ENCODE measurements at regions not wholly inside any gene's neighbourhood (a gene's known extent, or its start where the extent isn't known, plus 50 kb on each side); places are given as distances from the start of the nearest gene placed in this dataset.
"Not testable (repeated sequence)": the region's sequence is repeated elsewhere in the genome, so short reads cannot be mapped to it uniquely, and the experiment has no call there.

DNA sequence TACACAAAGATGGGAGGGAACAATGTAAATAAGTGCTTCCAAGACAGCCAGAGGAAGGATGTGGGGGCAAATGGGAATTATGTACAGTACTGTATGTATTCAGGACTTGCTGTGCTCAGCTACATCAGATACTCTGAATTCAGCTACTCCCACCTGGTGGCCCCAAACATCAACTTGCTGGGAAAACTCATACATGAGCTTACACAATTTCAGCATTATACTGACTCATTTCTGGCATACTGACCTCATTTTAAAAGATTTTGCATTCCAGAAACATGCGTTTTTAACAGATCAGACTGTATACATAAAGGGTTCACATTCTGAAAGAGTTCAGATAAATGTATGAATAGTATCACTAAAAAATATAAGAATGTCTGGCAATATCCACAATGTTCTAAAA, 59.7 kb downstream of the GPX5 start:
- DNase-seq = peak; percentile 69

DNA sequence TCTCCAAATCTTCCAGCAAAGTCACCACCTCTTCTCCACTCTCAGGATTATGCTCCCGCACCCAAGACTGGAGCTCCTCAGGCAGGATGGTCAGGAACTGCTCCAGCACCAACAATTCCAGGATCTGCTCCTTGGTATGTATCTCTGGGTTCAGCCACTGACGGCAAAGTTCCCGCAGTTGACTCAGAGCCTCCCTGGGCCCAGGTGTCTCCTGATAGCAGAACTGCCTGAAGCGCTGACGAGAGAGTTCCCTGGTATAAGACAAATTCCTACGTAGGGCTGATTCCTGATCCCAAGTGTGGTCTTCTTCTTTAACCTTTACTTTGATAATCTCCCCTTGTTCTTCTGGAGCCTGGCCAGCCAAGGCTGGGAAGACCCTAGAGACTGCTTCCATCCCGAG, 60.6 kb downstream of the GPX5 start:
- DNase-seq = no peak

DNA sequence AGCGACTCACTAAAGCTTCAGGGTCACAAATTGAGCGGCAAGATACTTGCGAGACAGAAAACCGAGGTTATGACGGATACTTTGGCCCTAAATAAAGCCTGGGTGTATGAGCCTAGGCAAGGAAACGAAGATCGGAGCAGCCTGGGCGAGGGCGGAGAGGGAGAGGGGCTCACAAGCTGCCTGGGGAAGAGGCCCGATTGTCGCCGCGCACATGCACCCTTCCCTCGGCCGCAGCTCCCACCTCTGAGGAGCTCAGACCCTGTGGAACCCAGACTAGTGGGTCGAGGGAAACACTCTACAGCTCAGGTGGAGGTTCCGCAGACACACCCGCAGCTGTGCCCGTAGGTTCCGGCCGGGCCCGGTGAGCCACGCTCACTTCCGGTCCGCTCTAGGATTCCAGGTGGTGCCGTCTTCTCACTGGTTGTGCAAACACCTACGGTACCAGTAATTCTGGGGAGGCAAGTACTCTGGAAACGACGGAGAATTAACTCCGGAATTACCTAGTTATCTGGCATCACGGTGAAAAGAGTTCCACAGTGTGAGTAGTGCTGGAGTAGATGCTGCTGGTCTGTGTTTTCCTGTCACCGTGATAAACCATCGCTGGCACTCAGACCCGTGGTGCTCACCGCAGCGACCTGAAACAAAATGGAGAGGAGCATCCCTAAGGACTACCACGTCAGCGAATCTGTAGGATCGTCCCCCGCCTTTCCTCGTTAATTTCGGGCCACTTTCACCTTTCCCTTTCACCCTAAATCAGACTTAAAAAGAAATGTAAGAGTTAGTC, 61.5 kb downstream of the GPX5 start:
- DNase-seq = peak; percentile 65

DNA sequence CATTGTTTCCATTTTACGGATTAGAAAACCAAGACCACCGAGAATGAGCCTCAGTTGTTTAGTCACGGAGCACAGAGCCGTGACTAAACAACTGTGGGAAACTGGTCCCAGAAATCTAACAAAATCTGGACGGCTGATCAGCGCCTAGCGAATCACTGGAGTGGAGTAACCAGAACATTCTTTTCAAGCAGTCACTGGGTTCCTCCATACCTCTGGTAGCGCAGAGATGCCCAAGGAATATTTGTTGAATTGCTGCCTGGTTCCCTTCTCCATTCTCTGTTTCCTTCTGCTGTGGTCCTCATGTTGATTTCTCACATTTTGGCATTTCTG, 62.0 kb downstream of the GPX5 start:
- DNase-seq = no peak

DNA sequence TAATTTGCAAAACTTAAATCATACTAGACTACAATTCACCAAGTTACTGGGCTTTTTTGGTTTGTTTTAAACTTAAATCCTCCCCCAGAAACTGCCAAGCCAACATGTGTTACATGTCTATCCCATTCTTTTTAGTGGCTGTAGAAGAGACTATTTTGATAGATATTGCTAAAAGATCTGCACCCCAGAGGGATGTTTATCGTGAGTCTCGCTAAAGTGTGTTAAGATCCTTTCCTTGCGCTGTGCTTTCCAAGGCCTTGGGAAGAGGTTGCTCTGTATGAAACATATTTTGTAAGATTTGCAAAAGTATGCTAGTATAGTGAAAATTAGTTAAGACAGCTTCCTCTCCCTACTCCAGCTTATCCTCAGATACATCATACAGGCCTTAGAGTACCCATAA, 63.0 kb downstream of the GPX5 start:
- DNase-seq = no peak

DNA sequence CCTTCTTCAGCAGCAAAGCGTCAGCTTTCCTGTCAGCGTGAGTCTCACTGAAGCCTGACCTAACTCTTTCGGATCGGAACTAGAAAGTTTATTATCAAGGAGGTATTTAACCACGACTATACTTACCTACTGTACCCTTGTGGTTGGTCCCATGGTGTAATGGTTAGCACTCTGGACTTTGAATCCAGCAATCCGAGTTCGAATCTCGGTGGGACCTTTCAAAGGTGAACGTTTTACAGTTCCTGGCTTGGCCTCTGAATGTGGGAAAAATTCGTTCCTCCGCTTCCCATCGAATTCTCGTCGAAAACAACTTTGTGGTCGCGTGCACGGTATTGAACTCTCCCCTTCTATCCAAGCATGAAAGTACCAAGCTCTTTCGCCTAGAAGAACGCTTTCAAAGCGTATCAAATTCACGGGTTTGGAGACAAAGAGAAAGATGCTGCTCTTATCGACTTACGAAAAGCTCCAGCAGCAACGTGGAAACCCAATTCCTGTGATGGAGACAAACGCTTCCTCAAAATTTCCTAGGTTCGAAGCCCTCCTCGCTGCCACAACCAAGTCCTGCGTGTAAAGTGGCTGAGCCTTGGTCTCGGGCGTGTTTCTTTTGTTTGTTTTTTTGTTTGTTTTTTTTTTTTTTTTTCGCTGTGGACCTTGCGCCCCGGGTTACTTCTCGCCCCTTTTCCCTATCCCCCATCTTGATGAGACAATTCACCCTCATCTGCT, 63.7 kb downstream of the GPX5 start:
- DNase-seq = peak; percentile 93

DNA sequence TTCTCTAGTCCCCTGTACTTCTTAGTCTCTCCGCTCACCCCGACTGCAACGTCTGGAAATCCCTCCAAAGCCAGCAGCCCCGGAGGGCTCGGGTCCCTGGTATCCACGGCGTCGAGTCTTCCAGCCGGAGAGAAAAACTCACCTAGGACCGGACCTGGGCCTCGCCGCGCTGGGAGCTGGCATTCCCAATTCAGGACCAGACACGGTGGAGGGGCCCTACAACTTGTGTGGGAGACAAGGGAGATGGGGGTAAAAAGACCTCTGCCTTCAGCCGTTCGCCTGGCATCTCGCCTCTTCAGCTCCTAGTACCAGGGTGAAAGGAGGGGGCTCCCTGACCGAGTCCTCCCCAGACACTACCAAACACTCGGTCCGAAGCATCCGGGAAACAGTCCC, 64.3 kb downstream of the GPX5 start:
- DNase-seq = no peak

DNA sequence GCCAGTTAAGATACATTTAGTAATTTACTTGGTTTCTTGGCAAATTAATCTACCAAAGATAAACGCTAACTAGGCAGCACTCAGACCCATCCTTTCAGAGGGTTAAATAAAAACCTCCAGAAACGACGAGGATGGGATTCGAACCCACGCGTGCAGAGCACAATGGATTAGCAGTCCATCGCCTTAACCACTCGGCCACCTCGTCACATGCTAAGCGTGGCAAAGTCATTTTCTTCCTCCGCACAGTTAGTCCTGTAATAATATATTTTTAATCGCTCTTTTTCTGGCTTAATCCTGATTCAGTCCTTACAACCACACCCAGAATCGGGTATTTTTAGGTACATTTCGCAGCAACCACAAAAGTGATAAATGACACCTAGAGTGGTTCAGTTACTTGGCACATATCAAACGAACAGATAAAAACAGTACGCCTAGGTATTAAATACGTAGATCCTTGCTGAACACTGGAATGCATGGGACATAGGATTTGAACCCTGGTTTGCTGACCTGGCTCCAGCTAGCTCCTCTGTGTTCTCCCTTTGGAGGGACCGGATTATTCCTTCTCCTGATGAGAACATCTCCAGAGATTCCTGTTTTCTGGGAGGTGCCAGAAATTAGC, 71.6 kb downstream of the GPX5 start:
- DNase-seq = peak; percentile 42

DNA sequence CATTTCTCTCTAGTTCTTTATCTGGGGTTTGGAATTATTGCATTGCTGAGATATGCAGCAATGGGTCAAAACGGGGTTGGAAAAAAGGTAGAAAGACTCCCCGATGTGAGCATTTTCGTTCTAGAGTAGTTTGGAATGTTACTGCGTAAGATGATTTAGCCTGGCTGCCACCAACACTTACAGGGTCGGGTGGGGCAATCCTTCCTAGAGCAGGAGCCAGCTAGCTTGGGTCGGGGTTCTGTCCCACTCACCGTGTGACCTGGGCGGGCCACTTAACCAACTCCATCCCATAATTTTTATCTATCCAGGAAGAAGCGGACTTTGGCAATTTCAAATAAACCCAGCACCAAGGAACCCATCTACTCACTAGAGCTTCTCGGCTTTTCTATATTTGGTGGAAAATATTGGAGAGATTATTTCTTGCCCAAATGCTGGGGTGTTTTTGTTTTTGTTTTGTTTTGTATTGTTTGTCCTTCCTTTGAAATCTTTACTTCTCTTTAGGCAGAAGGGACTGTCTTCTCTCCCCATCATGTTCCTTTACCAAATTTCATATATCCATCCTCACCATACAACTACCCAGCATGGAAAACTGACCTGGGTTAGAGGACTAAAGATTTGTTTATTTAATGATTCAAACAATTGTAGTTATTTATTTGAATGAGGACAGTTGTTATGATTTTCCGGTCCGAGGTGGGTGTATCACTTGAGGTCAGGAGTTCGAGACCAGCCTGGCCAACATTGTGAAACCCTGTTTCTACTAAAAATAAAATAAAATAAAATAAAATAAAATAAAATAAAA, 72.4 kb downstream of the GPX5 start:
- no peak for DNase-seq

DNA sequence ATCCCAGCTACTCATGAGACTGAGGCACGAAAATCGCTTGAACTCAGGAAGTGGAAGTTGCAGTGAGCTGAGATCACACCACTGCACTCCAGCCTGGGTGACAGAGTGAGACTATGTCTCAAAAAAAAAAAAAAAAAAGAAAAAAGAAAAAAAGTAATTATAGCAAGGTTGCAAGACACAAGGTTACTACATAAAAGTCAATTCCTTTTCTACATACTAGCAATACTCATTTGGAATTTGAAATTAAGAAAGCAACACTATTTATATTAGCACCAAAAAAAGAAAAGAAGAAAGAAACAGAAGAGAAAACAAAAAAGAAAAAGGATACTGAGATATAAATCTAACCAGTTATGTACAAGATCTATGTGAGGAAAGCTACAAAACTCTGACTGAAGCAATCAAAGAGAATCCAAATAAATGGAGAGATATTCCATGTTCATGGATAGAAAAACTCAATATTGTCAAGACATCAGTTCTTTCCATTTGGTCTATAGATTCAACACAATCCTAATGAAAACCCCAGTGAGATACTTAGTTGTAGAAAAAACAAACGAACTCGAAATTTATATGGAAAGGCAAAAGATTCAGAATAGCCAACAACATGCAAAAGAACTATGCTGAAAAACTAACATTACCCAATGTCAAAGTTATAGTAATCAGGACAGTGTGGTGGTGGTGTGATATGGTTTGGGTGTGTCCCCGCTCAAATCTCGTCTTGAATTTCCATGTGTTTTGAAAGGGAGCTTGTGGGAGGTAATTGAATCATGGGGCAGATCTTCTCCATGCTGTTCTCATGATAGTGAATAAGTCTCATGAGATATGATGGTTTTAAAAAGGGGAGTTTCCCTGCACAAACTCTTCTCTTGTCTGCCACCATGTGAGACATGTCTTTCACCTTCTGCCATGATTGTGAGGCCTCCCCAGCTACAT, 73.3 kb downstream of the GPX5 start:
- no peak for DNase-seq

DNA sequence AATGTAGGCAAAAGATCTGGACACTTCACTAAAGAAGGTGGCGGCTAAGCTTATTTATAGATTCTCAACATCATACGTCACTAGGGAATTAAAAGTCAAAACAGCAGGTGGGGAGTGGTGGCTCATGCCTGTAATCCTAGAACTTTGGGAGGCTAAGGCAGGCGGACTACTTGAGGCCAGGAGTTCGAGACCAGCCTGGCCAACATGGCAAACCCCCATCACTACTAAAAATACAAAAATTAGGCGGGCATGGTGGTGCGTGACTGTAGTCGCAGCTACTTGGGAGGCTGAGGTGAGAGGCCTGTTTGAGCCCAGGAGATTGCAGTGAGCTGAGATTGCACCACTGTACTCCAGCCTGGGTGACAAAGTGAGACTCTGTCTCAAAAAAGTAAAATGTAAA, 74.6 kb downstream of the GPX5 start:
- DNase-seq = no peak

DNA sequence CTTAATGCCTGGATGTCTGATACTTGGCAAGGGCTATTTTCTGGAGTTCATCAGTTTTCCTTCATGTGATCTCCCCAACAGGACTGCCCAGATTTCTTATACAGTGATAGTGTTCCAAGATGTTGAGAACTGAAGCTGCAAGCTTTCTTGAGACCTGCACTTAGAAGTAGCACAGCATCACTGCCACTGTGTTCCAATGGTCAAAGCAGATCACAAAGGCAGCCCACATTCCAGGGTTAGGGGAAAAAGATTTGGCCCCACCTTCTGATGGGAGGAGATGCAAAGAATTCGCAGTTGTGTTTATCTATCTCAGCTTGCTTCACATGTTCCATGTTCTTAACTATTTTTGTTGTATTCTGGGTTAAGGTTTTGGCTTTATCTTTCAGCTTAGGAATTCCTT, 78.2 kb downstream of the GPX5 start:
- no peak for DNase-seq

DNA sequence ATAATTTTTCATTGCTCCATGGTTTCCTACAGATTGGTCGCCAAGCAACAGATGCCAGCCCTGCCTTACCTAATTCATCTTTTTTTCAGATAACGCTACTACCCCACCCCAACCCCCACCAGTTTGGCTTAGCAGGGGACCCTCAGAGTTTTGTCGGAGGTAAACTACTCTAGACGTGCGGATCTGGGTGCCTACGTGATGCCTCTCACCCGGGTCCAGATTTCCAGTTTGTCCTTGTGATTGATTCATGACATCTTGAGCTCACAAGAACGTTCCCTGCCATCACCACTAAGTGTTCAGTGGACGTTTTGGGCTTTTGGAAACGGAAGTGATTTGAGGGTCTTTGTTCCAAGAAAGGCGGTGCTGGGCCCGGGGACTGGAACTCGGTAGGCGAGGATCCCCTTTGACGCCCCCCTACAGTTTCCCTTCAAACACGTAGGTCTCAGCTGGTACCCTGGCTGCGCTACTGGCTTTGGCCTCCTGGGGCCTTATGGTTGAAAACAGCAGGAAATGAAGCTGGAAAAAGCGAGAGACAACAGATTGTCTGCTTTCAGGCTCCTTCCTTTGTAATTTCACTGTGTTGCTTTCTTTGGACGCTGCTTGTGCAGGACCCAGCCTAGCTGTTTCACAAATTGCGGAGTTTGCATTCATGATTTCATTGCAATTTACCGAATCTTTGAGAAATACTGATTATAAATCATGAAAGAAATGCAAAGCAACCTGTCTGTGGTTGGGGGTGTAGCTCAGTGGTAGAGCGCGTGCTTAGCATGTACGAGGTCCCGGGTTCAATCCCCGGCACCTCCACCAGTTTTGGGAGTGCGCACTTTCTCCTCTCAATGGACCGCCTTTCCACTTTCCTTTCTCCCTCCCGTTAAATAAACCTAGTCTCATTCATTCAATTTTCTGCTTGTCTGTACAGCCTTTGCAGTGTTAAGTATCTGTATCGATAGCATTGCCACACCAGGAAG, 81.0 kb downstream of the GPX5 start:
- peak; percentile 63 for DNase-seq

DNA sequence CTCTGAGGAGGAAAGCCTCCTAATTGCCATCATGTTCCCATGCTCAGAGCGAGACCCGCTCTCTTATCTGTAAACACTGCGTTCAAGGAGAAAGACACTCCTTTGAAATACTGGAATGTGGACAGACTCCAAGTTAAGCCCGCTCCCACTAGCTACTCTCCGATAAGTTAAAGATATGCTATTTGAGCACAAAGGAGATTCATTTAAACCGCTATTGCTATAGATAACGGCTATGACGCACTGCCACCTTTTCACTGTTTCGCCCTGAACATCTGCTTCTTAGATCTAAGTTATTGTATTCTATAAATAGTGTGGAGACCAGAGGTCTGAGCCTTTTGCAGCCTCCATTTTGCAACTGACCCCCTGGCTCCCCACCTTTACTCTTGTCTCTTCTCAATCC, 82.3 kb downstream of the GPX5 start:
- DNase-seq = no peak

DNA sequence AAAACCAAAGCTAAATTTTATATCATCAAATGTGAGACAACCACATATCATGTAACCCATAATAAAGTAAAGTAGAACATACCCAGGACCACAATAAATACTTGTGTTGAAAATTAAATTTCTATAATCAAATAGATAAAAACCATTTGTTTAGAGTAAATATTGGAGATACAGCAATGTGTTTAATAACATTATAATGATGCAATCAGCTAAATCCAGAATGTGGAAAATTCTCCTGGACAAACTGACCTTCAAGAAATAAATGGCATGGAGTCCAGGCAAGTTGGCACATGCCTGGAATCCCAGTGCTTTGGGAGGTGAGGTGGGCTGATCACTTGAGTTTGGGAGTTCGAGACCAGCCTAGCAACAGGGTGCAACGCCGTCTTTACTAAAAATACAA, 84.0 kb downstream of the GPX5 start:
- DNase-seq = no peak

DNA sequence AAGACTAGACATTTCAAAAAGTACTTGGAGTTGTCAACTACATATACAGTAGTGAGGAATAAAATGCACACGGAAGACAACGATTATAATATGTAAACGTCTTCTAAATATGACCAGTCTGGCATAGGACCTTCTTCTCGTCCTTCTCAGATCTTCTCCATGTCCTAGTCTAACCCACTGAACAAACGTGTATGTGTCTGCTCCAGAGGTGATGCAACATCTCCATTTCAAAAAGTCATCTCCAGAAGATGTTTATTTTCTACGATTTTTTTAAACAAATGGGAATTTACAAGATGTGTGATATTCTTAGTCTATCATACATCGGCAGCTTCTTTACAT, 89.9 kb downstream of the GPX5 start:
- DNase-seq = no peak

DNA sequence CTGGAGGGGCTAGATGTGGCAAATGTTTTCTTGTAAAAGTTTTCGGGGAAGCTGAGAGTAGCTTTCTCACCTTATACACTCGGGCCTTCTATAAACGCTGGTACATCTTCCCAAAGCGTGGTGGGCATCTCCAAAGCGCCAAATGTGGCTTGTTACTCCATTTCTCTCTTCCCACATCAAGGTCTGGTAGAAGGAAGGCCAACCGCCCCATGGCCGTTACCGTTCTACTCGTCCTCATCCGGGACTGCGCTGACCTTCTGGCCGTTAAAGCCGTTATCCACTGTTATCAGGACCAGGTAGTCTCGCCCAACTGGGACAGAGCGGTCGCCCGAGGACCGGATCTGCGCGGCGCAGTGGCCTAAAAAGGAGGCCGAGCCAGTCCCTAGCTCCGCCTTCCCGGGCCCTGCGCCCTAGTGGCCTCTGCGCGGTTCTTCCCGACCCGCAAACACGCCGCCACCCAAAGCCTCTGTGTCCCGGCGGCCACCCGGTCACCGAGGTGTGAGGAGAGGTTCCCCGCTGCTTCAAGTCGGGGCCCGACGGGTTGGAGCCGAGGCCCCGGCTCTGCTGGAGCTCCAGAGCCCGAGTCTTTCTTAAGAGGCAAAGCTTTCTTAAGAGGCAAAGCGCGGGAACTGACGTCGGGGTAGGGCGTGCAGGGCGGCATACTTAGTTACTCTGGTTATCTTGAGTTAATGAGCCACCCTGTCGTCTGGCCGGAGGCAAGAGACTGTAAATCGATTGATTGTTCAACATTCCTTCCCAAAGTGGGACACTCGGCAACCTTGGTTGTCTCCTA, 90.5 kb downstream of the GPX5 start:
- no peak for DNase-seq

DNA sequence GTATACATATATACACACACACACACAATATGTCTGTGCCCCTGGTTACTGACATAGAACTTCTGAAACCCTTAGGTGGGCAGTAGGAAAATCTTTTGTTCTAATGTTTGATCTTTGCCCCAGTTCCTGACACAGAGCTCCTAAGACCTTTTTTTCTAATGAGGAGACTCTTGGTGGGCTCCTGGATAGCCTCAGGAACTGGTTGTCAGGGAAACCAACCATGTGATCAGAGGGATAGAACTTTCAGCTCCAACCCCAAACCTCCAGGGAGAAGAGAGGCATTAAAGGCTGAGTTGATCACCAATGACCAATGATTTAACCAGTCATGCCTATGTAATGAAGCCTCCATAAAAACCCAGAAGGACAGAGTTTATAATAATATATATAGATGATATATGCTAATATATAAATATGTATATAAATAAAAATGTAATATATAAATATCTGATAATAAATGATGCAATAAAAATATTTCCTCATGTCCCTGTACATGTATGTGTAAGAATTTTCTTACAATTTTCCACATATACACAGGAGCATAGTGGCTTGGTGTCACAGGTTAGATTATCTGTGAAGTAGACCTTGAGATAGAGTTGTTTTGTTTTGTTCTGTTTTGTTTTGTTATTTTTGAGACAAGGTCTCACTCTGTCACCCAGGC, 93.3 kb downstream of the GPX5 start:
- DNase-seq = no peak

DNA sequence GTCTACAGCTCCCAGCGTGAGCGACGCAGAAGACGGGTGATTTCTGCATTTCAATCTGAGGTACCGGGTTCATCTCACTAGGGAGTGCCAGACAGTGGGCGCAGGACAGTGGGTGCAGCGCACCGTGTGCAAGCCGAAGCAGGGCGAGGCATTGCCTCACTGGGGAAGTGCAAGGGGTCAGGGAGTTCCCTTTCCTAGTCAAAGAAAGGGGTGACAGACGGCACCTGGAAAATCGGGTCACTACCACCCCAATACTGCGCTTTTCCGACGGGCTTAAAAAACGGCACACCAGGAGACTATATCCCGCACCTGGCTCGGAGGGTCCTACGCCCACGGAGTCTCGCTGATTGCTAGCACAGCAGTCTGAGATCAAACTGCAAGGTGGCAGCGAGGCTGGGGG, 95.6 kb downstream of the GPX5 start:
- DNase-seq = not testable (repeated sequence)

DNA sequence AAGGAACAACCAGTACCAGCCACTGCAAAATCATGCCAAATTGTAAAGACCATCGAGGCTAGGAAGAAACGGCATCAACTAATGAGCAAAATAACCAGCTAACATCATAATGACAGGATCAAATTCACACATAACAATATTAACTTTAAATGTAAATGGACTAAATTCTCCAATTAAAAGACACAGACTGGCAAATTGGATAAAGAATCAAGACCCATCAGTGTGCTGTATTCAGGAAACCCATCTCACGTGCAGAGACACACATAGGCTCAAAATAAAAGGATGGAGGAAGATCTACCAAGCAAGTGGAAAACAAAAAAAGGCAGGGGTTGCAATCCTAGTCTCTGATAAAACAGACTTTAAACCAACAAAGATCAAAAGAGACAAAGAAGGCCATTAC, 97.6 kb downstream of the GPX5 start:
- DNase-seq = not testable (repeated sequence)
